HL-60 (cell line): ENCODE measurements at regions not wholly inside any gene's neighbourhood (a gene's known extent, or its start where the extent isn't known, plus 50 kb on each side); places are given as distances from the start of the nearest gene placed in this dataset.

ENCODE experiments used
- CTCF ChIP-seq: IDR thresholded peaks from one replicate; pipeline ENCODE4 v1.5.1; 2011; ENCODE audit warnings: low read length, control low read depth, inconsistent platforms; ENCODE audit not compliant: insufficient read depth
- POLR2AphosphoS5 ChIP-seq: IDR thresholded peaks from 2 replicates; pipeline ENCODE4 v1.6.1; 2012; ENCODE audit warnings: low read depth

- TF ChIP-seq POLR2AphosphoS5 (no peak), CTCF (no peak)
These were observed 233.6 kb upstream of the EDIL3 start for GRCh38 chr5:84618262-84618661.
